ENCODE measurements at regions not wholly inside any gene's neighbourhood (a gene's known extent, or its start where the extent isn't known, plus 50 kb on each side); places are given as distances from the start of the nearest gene placed in this dataset.

- TF ChIP-seq YY1 (IDR thresholded peaks at IDR 0.05; ENCODE audit: low read depth, low read length) (no peak), CTCF (IDR thresholded peaks at IDR 0.05; ENCODE audit: control extremely low read depth in 1 of 3, insufficient read depth in 1 of 3, low read depth in 1 of 3, low read length in 3 of 3) (no peak), CTBP2 (IDR thresholded peaks at IDR 0.05; ENCODE audit: borderline replicate concordance, insufficient read depth, insufficient read length, low read length) (no peak), EGR1 (IDR thresholded peaks at IDR 0.05; ENCODE audit: borderline replicate concordance, low read depth, low read length) (no peak), CEBPB (IDR thresholded peaks at IDR 0.05; ENCODE audit: low read depth, low read length) (no peak)
Measured at GRCh38 chr11:95653680-95654079, 135.9 kb downstream of the FAM76B start.

More at GRCh38 chr11:95653680-95654079, 135.9 kb downstream of the FAM76B start:
- H3K79me1 ChIP-seq (ENCODE audit: low read depth, low read length), result no peaks in the 10 kb centered on the region
- H2BK20ac ChIP-seq (ENCODE audit: low read length), result no peak overlapping the region
- no peak overlapping the region for H3K27ac ChIP-seq (ENCODE audit: low read depth, low read length)
- H3K56ac ChIP-seq (replicated peaks; ENCODE audit: insufficient read length, low read depth, low read length), result no peak overlapping the region
- H2BK120ac ChIP-seq (replicated peaks; ENCODE audit: low read depth, low read length), result no peak overlapping the region
- no peak overlapping the region for H4K5ac ChIP-seq (ENCODE audit: insufficient read length, low read depth, low read length)
- 81% methylated on average over 1 of the region's 1 CpG; no CpG with 5 or more reads in 1 of the 2 experiments for WGBS, 2 experiments (ENCODE audit: extremely low coverage in 1 of 2, insufficient coverage in 1 of 2, insufficient read length in 1 of 2, insufficient replicate concordance in 2 of 2, low coverage in 1 of 2, low lambda C conversion rate in 2 of 2, missing lambda C conversion rate in 1 of 2)
- FAIRE-seq (no peak), DNase-seq (ENCODE audit: low read depth in 1 of 2, low spot score in 2 of 2) (no peak)
- no peaks in the 10 kb centered on the region for H4K20me1 ChIP-seq (replicated peaks in 1 of 2; ENCODE audit: control insufficient read depth in 1 of 2, insufficient read depth in 2 of 2, low read length in 2 of 2)
- no peak overlapping the region for H3K9ac ChIP-seq (replicated peaks in 1 of 4; ENCODE audit: extremely low read depth in 1 of 4, low read depth in 3 of 4, low read length in 3 of 4)
- H3K79me2 ChIP-seq (ENCODE audit: control insufficient read depth in 1 of 2, insufficient read depth in 2 of 2, low read length in 2 of 2), result no peaks in the 10 kb centered on the region
- H4K8ac ChIP-seq (ENCODE audit: extremely low read depth, insufficient read depth, low read length), result no peak overlapping the region
- no peak overlapping the region for H3K4me3 ChIP-seq (ENCODE audit: extremely low read depth in 1 of 4, insufficient read depth in 2 of 4, low read depth in 3 of 4, low read length in 4 of 4)
- H2BK12ac ChIP-seq (ENCODE audit: low read depth, low read length), result no peak overlapping the region
- no peak overlapping the region for H2AFZ ChIP-seq (ENCODE audit: low read length)
- no peaks in the 10 kb centered on the region for H3K36me3 ChIP-seq (ENCODE audit: control insufficient read depth in 2 of 4, insufficient read depth in 4 of 4, low read length in 3 of 4)
- H3K4ac ChIP-seq (replicated peaks; ENCODE audit: insufficient read length, low read depth, low read length), result no peak overlapping the region
- H3K4me1 ChIP-seq (replicated peaks in 1 of 4; ENCODE audit: control insufficient read depth in 3 of 4, insufficient read depth in 4 of 4, low read length in 3 of 4), result no peaks in the 10 kb centered on the region
- CTCF ChIA-PET (ENCODE audit: partially characterized antibody), result no interaction called here
- H3K9me3 ChIP-seq (ENCODE audit: insufficient read depth in 2 of 2, low read depth in 1 of 2, low read length in 1 of 2), result no peaks in the 10 kb centered on the region
- H2BK15ac ChIP-seq (ENCODE audit: low read length), result no peak overlapping the region
- no peaks in the 10 kb centered on the region for H3K23me2 ChIP-seq (ENCODE audit: low read depth, low read length)
- no peak overlapping the region for H2AK5ac ChIP-seq (ENCODE audit: low read depth, low read length)
- H3K23ac ChIP-seq (ENCODE audit: insufficient read length), result no peak overlapping the region
- POLR2A ChIA-PET (ENCODE audit: partially characterized antibody), result no interaction called here
- peaks cover 0 to 1% (median 0%) of the 10 kb centered on the region in 4 experiments; a peak in 1 of 7 replicates for H3K27me3 ChIP-seq (replicated peaks in 1 of 4; ENCODE audit: control insufficient read depth in 3 of 4, extremely low read depth in 1 of 4, insufficient read depth in 3 of 4, low read length in 3 of 4)
- no peak overlapping the region for H2BK5ac ChIP-seq (ENCODE audit: low read depth, low read length)
- no peak overlapping the region for H4K91ac ChIP-seq (replicated peaks; ENCODE audit: insufficient read length, low read length)
- no peak overlapping the region for H3K4me2 ChIP-seq (ENCODE audit: insufficient read depth in 1 of 2, low read depth in 2 of 2, low read length in 2 of 2)
- H3K14ac ChIP-seq (ENCODE audit: insufficient read length), result no peak overlapping the region
- no peak overlapping the region for H3K18ac ChIP-seq (ENCODE audit: extremely low read depth, low read length)
